PFSK-1 (cell line): ENCODE measurements at regions not wholly inside any gene's neighbourhood (a gene's known extent, or its start where the extent isn't known, plus 50 kb on each side); places are given as distances from the start of the nearest gene placed in this dataset.

Source experiments
- FOXP2 ChIP-seq: optimal IDR thresholded peaks from 2 replicates; pipeline ENCODE3; 2011; ENCODE audit warnings: borderline replicate concordance, control low read depth, inconsistent platforms; ENCODE audit not compliant: insufficient read depth; ENCODE audit errors: extremely low read length, extremely low read depth
- POLR2AphosphoS5 ChIP-seq: IDR thresholded peaks from 2 replicates; pipeline ENCODE4 v1.6.1; 2012; ENCODE audit warnings: low read depth, mild to moderate bottlenecking, control low read depth, low read length, moderate library complexity
- SIN3A ChIP-seq: IDR thresholded peaks from 2 replicates; pipeline ENCODE4 v1.6.1; 2012; ENCODE audit warnings: mild to moderate bottlenecking, low read length, moderate library complexity, borderline replicate concordance; ENCODE audit not compliant: insufficient read depth
- TAF1 ChIP-seq: IDR thresholded peaks from 2 replicates; pipeline ENCODE4 v1.6.1; 2012; ENCODE audit warnings: low read length, control low read depth, borderline replicate concordance; ENCODE audit not compliant: insufficient read depth
- TF ChIP-seq, protein P1 (sequence below), 2 experiments: IDR thresholded peaks; 2 replicates each; pipeline versions ENCODE4 v1.6.1 to v1.8.0; 2011 to 2012; ENCODE audit warnings: low read depth in 2 of 2, low read length in 2 of 2, control low read depth in 1 of 2, inconsistent platforms in 1 of 2, mild to moderate bottlenecking in 1 of 2, moderate library complexity in 1 of 2; ENCODE audit not compliant: insufficient read depth in 1 of 2

DNA sequence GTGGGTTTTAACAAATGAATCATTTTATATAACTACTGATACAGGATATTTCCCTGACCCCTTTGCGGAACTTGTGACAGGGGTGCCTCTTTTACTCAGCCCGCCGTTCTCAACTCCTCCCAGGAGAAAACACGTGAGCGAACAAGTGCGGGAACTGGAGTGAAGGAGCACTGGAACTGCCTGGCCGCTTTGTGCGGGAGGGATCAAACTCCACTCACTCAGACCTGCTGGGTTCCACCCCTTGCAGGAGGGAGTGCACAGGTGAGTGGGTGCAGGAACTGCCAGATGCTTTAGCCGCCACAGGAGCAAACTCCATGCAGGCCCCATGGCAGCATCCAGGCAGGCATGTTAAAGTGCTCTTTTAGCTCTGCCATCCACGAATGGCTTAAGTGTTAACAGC lies 513.4 kb upstream of the GRM3 start:
- no peak for TF ChIP-seq TAF1
- TF ChIP-seq POLR2AphosphoS5, result no peak
- no peak for TF ChIP-seq SIN3A
- TF ChIP-seq, protein P1, sequence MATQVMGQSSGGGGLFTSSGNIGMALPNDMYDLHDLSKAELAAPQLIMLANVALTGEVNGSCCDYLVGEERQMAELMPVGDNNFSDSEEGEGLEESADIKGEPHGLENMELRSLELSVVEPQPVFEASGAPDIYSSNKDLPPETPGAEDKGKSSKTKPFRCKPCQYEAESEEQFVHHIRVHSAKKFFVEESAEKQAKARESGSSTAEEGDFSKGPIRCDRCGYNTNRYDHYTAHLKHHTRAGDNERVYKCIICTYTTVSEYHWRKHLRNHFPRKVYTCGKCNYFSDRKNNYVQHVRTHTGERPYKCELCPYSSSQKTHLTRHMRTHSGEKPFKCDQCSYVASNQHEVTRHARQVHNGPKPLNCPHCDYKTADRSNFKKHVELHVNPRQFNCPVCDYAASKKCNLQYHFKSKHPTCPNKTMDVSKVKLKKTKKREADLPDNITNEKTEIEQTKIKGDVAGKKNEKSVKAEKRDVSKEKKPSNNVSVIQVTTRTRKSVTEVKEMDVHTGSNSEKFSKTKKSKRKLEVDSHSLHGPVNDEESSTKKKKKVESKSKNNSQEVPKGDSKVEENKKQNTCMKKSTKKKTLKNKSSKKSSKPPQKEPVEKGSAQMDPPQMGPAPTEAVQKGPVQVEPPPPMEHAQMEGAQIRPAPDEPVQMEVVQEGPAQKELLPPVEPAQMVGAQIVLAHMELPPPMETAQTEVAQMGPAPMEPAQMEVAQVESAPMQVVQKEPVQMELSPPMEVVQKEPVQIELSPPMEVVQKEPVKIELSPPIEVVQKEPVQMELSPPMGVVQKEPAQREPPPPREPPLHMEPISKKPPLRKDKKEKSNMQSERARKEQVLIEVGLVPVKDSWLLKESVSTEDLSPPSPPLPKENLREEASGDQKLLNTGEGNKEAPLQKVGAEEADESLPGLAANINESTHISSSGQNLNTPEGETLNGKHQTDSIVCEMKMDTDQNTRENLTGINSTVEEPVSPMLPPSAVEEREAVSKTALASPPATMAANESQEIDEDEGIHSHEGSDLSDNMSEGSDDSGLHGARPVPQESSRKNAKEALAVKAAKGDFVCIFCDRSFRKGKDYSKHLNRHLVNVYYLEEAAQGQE (IDR thresholded peaks at IDR 0.05; ENCODE audit: insufficient read depth in 1 of 2, low read depth in 2 of 2, low read length in 2 of 2), result no peak
- no peak for TF ChIP-seq FOXP2

GRCh38 chr7:86123476-86123875 lies 520.2 kb upstream of the GRM3 start:
- TF ChIP-seq SIN3A (no peak), FOXP2 (no peak), POLR2AphosphoS5 (no peak), TAF1 (no peak)
- TF ChIP-seq, protein P1 (IDR thresholded peaks at IDR 0.05; ENCODE audit: insufficient read depth in 1 of 2, low read depth in 2 of 2, low read length in 2 of 2), result no peak

DNA sequence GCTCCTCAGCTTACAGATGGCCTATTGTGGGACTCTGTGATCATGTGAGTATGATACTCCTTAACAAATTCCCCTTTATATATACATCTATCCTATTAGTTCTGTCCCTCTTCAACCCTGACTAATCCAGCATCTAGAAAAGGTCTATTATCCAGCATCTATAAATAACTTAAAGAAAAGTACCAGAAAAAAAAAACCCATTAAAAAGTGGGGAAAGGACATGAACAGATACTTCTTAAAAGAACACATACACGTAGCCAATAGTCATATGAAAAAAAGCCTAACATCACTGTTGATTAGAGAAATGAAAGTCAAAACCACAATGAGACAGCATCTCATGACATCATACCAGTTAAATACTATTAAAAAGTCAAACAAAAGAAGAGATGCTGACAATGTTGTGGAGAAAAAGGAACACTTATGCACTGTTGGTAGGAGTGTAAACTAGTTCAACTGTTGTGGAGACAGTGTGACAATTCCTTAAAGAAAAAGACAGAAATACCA lies 549.5 kb upstream of the GRM3 start:
- TF ChIP-seq TAF1 (no peak), SIN3A (no peak), FOXP2 (no peak), POLR2AphosphoS5 (no peak)
- TF ChIP-seq, protein P1 (IDR thresholded peaks at IDR 0.05; ENCODE audit: insufficient read depth in 1 of 2, low read depth in 2 of 2, low read length in 2 of 2), result no peak

DNA sequence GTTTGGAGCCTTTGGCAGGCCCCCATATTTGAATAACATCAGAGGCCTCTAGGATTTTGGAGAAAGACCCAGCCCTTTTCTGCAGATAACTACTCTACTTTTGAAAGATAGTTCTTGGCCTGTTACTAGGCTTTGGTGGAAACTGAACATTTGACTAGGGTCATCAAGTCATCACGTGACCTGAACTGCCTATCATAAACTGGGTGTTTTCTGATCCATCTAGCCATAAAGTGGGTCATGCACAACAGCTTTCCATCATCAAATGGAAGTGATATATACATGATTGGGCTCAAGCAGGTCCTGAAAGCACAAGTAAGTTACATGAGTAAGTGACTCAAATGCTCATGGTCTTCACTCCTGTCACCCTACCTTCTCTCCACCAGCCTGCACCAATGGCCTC lies 552.3 kb upstream of the GRM3 start:
- TF ChIP-seq FOXP2 (no peak), TAF1 (no peak)

DNA sequence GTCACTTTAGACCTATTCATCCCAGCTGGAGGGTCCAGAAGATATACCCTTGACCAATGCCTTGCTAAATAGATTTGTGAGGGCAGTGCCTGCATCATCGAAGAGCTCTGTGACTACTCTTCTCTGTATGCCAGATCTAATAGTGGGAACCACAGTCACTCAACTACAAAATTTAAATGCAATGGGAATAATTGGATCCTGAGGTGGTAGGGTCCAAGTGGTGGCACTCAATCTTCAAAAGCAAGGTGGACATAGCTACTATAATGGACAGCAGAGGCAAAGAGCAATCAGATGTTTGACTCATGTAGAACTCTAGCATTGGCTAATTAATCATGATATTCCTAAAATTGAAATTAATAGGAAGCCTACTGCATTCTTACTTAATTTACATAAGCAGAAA lies 554.3 kb upstream of the GRM3 start:
- TF ChIP-seq SIN3A (no peak), TAF1 (no peak), POLR2AphosphoS5 (no peak), FOXP2 (no peak)
- TF ChIP-seq, protein P1 (IDR thresholded peaks at IDR 0.05; ENCODE audit: insufficient read depth in 1 of 2, low read depth in 2 of 2, low read length in 2 of 2), result no peak
